Skeletal muscle cell (primary cell): ENCODE measurements at regions not wholly inside any gene's neighbourhood (a gene's known extent, or its start where the extent isn't known, plus 50 kb on each side); places are given as distances from the start of the nearest gene placed in this dataset.

Experiments
- DNase-seq: peaks from one replicate; pipeline ENCODE4 v3.0.0-alpha.2; 2010; ENCODE audit warnings: low read depth
- H3K4me3 ChIP-seq: 2 replicates; pipeline ENCODE4 v1.5.1; 2011; ENCODE audit warnings: low read depth, mild to moderate bottlenecking, control low read depth, low read length, moderate library complexity

- no peak overlapping the region for H3K4me3 ChIP-seq
- no peak for DNase-seq
Observed at GRCh38 chr6:166761801-166762200, 134.8 kb upstream of the RPS6KA2 start.

DNA sequence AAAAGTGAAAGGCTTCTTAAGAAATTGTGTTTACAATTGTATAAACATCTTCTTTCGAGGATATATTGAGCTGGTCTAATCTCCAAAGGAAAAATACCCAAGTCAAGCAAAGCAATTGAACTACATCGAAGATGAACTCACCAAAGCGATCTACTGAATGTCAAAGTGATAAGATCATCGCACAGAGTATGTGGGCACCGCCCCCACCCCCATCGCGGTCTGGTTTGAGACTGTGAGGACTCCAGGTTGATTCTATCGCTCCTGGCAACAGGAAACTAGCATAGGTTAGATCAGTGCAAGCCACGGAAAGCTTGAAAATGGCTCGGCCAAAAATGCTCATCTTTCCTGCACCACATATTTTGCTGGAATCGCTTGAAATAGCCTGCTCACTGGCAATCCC lies 133.2 kb upstream of the RPS6KA2 start:
- no peak for DNase-seq

DNA sequence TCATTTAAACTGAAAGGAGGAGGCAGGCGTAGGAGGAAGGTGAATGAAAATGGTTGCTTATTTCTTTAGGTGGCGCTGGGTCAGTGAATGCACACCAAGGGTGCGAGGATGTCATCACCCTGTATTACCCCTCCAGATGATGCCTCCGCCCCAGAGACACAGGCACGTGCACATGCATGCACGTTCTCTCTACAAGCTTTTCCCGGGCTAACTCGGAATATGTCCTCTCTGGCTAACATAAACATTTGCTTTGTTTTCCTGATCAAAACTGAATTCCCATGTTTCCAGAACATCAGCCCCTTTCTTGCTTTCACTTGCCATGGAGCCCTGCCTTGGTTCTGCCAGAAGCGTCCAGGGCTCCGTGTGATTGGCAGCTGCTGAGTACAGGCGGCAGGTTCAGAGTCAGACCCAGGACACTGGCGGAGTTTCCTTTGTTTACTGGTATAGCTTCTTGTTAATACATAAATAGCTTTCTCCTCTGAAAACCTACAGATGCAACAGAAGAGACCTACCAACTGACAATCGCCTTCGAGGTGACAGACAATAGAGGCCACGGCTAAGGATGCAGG lies 131.2 kb upstream of the RPS6KA2 start:
- H3K4me3 ChIP-seq: peak overlapping the region; percentile 31
- no peak for DNase-seq

More for the DNA sequence above, 133.2 kb upstream of the RPS6KA2 start:
- H3K4me3 ChIP-seq: no peak overlapping the region

DNA sequence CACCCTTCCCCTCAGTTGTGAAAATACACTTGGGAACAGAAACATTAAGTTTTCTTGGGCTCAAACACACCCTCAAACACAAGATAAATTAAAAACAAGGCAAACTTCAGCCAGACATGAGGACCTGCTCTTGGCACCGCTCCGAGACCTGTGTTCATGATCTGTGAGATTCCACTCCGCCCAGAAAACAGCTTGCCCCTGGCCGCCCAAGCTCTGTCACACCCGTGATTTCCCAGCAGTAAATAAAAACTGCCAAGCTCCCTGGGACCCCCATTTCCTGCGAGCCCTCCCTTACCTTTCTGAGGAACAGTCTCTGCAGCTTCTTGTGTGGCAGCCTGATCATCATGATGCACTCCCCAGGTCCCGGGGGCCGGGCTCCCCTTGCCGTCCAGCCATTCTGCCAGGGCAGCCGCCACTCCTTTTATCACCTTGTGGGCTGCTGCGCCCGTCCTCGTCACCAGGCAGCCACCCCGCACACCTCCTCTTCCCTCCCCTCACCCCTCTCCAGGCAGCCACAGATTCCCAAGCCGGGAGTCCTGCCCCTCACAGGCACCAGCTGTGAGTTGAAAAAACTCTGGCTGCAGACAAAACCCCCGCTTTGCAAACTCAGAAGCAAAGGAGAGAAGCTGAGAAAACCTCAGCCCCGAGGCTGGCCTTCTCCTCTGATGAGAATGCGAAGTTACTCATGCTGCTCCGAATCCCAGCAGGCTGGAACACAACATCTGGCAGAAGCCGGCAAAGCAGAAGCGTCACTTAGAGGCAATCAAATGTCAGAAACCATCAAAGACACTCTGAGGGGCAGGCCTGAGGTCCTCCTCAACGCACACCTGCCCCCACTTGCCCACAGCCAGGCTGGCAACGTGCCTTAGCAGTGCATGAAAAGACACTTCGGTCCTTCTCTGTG lies 130.4 kb upstream of the RPS6KA2 start:
- DNase-seq: peak; percentile 28
- H3K4me3 ChIP-seq: peak overlapping the region; percentile 31

GRCh38 chr6:166754218-166755030 lies 127.4 kb upstream of the RPS6KA2 start:
- no peak for DNase-seq
- H3K4me3 ChIP-seq: no peak overlapping the region

- DNase-seq: no peak
- H3K4me3 ChIP-seq: no peak overlapping the region
Observed at GRCh38 chr6:166752928-166753721, 126.1 kb upstream of the RPS6KA2 start.

DNA sequence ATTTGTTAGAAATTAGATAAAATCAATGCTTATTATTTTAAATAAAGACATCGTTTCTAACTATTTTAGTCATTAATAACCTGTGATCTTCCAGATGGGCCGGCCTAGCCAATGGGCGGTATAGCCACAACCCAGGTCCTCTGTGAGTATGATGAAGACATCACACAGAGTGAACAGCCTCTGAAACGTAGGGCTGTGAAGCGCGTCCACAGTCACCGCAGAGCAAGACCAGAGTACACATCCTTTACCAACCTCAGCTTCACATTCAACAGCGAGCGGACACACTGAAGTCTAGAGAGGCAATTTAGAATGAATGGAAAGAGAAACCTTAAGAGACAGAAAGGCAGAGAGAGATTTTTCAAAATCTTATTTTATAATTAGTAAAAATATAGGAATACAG lies 125.0 kb upstream of the RPS6KA2 start:
- DNase-seq: no peak
- H3K4me3 ChIP-seq: no peak overlapping the region

- H3K4me3 ChIP-seq: no peak overlapping the region
- peak; percentile 31 for DNase-seq
Observed at GRCh38 chr6:166751051-166751595, 124.1 kb upstream of the RPS6KA2 start.

DNA sequence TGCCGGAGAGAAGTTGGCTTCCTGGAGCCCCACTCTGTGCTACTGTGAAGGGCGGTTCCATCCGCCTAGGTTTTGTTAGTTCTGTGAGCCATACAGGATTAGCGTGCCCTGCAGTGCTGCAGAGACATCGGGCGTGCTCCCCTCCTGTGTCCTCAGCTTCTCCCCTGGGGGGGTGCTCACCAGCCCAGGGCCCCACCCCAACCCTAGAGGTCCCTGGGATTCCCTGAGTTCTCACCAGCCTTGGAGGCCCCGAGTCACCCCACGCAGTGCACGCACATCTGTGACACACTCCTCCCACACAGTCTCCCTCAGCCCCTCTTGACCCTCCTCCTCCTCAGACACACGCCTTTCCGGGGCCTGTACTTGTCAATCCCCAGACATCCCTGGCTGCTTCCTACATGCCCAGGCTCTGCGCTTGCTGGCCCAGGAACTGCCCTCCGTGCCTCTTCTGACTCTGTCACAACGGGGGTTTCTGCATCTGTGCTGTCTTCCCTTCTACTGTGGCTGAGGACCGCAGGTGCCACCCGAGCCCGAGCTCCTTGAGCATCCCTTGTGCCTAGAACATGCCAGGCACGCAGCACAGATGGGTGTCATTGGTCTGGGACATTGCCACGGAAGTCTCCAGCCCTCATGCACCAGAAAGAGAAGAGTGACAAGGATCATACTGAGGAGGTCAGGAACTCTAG lies 123.2 kb upstream of the RPS6KA2 start:
- DNase-seq: peak; percentile 11
- H3K4me3 ChIP-seq: no peak overlapping the region

- DNase-seq: no peak
- H3K4me3 ChIP-seq: no peak overlapping the region
Observed at GRCh38 chr6:166749666-166750065, 122.6 kb upstream of the RPS6KA2 start.

GRCh38 chr6:166747644-166748595 lies 120.9 kb upstream of the RPS6KA2 start:
- H3K4me3 ChIP-seq: no peak overlapping the region
- no peak for DNase-seq

- no peak for DNase-seq
- no peak overlapping the region for H3K4me3 ChIP-seq
Observed at GRCh38 chr6:166745801-166746668, 119.0 kb upstream of the RPS6KA2 start.

- no peak overlapping the region for H3K4me3 ChIP-seq
- DNase-seq: no peak
Observed at GRCh38 chr6:166744223-166745134, 117.4 kb upstream of the RPS6KA2 start.

DNA sequence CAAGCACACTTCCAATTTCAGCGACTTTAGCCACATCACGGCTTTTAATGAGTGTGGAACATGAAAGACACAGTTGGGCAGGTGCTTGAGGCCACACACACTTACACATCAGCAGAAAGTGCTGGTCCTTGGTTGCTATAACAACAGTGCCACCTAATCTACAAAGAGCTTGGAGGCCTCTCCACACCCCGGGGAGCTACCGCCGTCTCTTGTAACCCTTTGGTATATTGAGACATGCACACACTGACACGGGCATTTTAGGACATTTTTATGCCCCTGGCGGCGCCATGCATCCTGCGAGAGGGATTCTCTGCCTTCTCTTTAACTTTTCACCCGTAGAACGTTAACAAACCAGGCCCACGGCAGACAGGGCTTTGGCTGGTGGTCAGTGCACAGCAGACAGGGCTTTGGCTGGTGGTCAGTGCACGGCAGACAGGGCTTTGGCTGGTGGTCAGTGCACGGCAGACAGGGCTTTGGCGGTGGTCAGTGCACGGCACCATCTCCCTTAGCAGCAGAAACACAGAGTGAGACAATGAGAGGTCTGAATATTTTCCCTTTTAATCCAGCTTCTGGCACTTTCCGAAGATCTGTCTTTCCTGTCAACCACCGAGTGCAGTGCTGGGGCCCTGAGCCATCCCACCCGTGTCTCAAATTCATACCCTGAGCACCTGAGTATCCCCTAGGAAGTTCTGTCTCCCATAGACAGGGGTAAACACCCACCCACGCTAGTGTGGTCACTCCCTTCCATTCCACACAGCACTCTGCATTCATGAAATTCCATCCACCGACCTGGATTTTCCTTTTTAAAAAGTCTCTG lies 116.6 kb upstream of the RPS6KA2 start:
- H3K4me3 ChIP-seq: no peak overlapping the region
- DNase-seq: no peak

GRCh38 chr6:166742981-166743380 lies 115.9 kb upstream of the RPS6KA2 start:
- no peak for DNase-seq
- no peak overlapping the region for H3K4me3 ChIP-seq
